ENCODE measurements at regions not wholly inside any gene's neighbourhood (a gene's known extent, or its start where the extent isn't known, plus 50 kb on each side); places are given as distances from the start of the nearest gene placed in this dataset.
"Not testable (repeated sequence)": the region's sequence is repeated elsewhere in the genome, so short reads cannot be mapped to it uniquely, and the experiment has no call there.

- no peak for DNase-seq (ENCODE audit: low spot score)
- ATAC-seq, result no peak
These were observed 119.4 kb downstream of the CD24 start for GRCh38 chr6:106855117-106855516.

- ATAC-seq (no peak), DNase-seq (ENCODE audit: low spot score) (no peak)
These were observed 124.7 kb downstream of the CD24 start for GRCh38 chr6:106849676-106850332.

DNA sequence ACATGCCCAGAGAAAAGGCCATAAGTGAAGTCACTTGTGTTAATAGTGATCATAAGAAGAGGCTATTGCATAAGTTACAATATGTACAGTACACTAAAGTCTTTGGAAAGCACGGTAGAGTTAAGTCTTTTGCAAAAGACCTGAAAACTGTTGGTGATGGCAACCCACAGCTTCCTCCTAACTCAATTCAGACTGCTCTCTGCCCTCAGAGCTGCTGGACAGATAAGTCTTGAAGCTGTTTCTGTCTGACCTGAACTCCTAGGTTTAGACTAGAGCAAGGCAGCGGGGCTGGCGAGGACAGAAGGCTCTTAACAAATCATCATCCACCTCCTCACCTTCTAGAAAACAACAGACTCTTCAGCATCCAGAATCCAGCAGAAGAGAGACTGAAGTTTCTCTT is 125.4 kb downstream of the CD24 start:
- no peak for ATAC-seq
- no peak for DNase-seq (ENCODE audit: low spot score)

GRCh38 chr6:106847116-106847515 is 127.4 kb downstream of the CD24 start:
- DNase-seq (ENCODE audit: low spot score), result no peak
- no peak for ATAC-seq

GRCh38 chr6:106844930-106845329 is 129.6 kb downstream of the CD24 start:
- DNase-seq (ENCODE audit: low spot score), result no peak
- ATAC-seq, result no peak

GRCh38 chr6:106832766-106833510 is 141.6 kb downstream of the CD24 start:
- DNase-seq (ENCODE audit: low spot score) (no peak), ATAC-seq (no peak)

GRCh38 chr6:106830930-106831329 is 143.6 kb downstream of the CD24 start:
- DNase-seq (ENCODE audit: low spot score) (no peak), ATAC-seq (no peak)

- DNase-seq (ENCODE audit: low spot score) (no peak), ATAC-seq (no peak)
These were observed 145.1 kb downstream of the CD24 start for GRCh38 chr6:106829451-106829850.

- ATAC-seq (no peak), DNase-seq (ENCODE audit: low spot score) (no peak)
These were observed 147.4 kb downstream of the CD24 start for GRCh38 chr6:106827081-106827480.

GRCh38 chr6:106825156-106825555 is 149.4 kb downstream of the CD24 start:
- ATAC-seq (no peak), DNase-seq (ENCODE audit: low spot score) (no peak)

DNA sequence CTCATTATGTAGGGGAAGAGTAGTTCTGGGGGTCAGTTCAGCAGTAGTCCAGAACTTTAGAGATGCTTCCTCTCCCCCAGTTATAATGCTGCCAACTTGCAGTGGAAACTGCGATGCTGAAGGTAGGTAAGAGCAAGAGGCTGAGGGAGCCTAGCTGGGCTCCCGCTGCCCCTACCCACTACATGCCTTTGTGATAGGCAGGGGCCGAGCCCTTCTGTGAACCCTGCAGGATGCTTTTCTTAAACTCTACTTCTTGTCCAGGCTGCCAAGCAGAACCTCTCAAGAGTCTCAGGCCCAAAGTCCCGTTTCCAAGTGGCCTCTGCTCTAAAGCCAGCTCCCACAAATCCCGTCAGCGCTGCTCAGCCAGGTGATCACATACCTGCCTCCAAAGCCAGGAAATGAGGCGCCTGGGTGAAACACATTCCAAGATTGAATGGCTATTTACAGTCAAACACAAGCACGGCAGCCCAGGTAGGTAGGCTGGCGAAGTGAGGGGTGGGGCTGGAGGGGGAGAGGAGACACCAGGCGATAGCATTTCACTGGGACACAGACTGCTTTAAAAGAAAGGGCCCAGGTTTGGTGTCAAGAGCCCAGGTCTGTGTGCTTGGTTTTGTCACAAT is 150.7 kb downstream of the CD24 start:
- ATAC-seq (no peak), DNase-seq (ENCODE audit: low spot score) (no peak)

DNA sequence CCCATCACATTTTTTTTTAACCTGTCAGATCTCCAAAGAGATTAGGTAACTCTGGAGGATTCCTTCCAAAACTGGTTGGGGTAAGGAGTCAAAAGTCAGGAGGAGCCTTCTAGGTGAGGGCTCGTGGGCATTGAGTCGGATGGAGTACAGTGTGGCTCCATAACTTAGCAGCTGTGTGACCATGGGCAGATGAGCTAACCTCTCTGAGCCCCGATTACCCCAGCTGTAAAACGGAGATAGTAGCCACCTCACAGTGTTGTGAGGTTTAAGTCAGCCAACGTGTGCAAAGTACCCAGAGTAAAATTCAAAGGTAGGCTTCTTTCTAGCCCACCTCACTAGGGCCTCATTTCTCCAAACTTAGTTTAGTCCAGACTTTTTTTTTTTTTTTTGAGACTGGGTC is 151.5 kb downstream of the CD24 start:
- DNase-seq (ENCODE audit: low spot score) (no peak), ATAC-seq (no peak)

- DNase-seq (ENCODE audit: low spot score) (no peak), ATAC-seq (no peak)
These were observed 154.1 kb downstream of the CD24 start for GRCh38 chr6:106820412-106820852.

GRCh38 chr6:106811088-106811686 is 163.3 kb downstream of the CD24 start:
- ATAC-seq (no peak), DNase-seq (ENCODE audit: low spot score) (no peak)

GRCh38 chr6:106808758-106809157 is 165.8 kb downstream of the CD24 start:
- no peak for ATAC-seq
- DNase-seq (ENCODE audit: low spot score), result no peak

DNA sequence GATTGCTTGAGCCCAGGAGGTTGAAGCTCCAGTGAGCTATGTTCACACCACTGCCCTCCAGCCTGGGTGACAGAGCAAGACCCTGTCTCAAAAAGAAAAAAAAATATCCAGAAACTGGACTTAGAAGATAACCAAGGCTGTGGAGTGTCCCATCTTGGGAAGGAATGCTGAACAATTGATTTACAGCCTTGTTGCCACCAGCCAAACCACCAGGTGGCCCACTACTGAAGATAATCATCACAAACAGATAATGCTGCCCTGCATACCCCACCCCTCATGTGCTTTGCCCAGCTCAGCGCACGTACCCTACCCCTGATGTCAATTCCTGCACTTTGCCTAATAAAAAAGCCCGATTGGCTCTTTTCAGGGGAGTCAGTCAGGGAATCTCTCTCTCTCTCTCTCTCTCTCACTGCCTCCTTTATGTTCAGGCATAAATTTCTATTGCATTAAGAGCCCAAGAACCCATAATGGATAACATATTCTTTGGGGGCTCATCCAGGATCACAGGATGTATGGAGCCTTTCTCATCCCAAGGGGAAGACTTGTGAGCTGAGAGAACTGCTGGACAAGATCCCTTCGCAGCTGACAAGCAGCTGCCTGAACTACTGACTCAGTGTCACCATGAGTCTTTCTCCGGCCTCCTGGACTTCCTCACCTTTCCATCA is 166.4 kb downstream of the CD24 start:
- DNase-seq (ENCODE audit: low spot score) (no peak), ATAC-seq (peak; percentile 33)

- ATAC-seq; DNase-seq (ENCODE audit: low spot score): not testable (repeated sequence)
These were observed 168.3 kb downstream of the CD24 start for GRCh38 chr6:106806253-106806652.

GRCh38 chr6:106805771-106806170 is 168.8 kb downstream of the CD24 start:
- DNase-seq (ENCODE audit: low spot score) (no peak), ATAC-seq (no peak)

DNA sequence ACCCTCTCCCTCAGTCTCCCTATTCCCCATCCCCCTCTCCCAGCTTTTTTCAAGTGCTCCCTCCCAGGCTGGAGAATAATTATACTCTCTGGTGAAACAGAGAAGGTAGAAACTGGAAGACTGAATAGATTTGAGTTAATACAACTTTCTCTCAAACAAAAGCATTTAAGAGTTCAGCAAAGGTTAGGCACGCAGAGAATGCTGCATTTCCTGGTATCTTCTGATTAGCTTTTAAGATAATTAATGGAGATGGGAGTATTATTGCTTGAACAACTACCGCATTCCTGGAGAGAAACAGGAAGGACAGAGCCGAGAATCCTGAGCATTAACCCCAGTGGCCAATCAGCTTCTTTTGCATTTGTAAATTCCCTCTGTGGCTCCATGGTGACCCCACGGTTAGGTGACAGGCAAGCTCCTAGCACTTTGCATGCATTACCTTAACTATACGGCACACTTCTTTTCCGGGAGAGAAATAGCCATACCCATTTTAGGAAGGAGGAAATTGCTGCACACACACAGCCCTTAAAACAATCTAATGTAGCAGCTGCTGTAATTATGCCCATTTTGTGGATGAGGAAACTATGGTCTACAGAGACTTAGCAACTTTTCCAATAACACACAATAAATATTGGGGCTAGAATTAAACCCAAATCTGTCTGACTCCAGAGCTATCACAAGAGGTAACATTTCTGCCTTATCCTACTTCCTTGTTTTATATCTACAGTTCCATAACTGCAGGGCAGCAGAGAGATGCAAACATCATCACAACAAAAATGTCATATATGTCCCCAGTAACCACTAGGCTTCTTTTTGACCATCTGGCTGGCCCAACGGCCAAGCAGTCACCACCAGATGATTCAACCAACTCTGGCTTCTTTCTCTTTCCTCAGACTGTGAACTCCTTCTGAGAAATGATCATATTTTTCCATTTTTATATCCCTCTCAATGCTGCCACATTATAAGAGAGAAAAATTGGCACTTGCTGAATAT is 169.9 kb downstream of the CD24 start:
- DNase-seq (ENCODE audit: low spot score) (no peak), ATAC-seq (no peak)

DNA sequence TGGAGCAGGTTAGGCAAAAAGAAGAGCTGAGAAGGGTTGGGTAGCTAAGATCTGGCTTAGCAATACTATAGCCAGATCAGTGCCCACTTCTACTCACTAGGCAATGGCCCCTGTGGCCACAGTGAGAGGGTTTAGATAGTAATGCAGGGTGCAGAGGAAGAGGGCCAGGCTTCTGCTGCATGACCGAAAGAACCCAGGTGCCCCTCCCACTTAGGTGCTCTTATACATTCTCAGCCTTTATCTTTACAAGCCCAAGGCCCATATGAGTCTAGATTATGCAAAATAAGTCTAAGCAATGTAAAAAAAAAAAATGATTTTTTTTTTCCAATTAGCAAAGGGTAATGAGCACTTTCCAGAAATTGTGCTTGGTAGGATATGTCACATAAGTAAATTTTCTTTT is 171.3 kb downstream of the CD24 start:
- no peak for ATAC-seq
- no peak for DNase-seq (ENCODE audit: low spot score)
